Neural progenitor cell (in vitro differentiated cells): ENCODE measurements at regions not wholly inside any gene's neighbourhood (a gene's known extent, or its start where the extent isn't known, plus 50 kb on each side); places are given as distances from the start of the nearest gene placed in this dataset.

Source experiments
- DNase-seq: peaks from one replicate; pipeline ENCODE4 v3.0.0-alpha.2; 2016; ENCODE audit warnings: low spot score
- H2AFZ ChIP-seq: fragments of 200-600 bp; sonication (generic); replicated peaks from 2 replicates; pipeline ENCODE4 v1.6.1; 2016; ENCODE audit warnings: antibody characterized with exemption
- H3F3A ChIP-seq: fragments of 200-600 bp; sonication (generic); 2 replicates; pipeline ENCODE4 v1.6.1; 2016; ENCODE audit warnings: antibody characterized with exemption, low read depth
- H3K27ac ChIP-seq: fragments of 200-600 bp; sonication (generic); 2 replicates; pipeline ENCODE4 v1.5.1; 2016; ENCODE audit warnings: mild to moderate bottlenecking
- H3K27me3 ChIP-seq: fragments of 200-600 bp; sonication (generic); 2 replicates; pipeline ENCODE4 v1.6.1; 2016; ENCODE audit warnings: mild to moderate bottlenecking, moderate library complexity
- H3K36me3 ChIP-seq: fragments of 200-600 bp; sonication (generic); 2 replicates; pipeline ENCODE4 v1.5.1; 2016
- H3K4me1 ChIP-seq: fragments of 200-600 bp; sonication (generic); 2 replicates; pipeline ENCODE4 v1.6.1; 2016; ENCODE audit warnings: mixed run types
- H3K4me2 ChIP-seq: fragments of 200-600 bp; sonication (generic); 2 replicates; pipeline ENCODE4 v1.6.1; 2016
- H3K4me3 ChIP-seq: fragments of 200-600 bp; sonication (generic); 2 replicates; pipeline ENCODE4 v1.5.1; 2016
- H3K79me2 ChIP-seq: fragments of 200-600 bp; sonication (generic); 2 replicates; pipeline ENCODE4 v1.6.1; 2016; ENCODE audit warnings: low read depth
- H3K9ac ChIP-seq: fragments of 200-600 bp; sonication (generic); 2 replicates; pipeline ENCODE4 v1.6.1; 2016
- H3K9me3 ChIP-seq: fragments of 200-600 bp; sonication (generic); 2 replicates; pipeline ENCODE4 v1.5.1; 2016; ENCODE audit warnings: low read depth
- H4K20me1 ChIP-seq: fragments of 200-600 bp; sonication (generic); 2 replicates; pipeline ENCODE4 v1.6.1; 2016; ENCODE audit warnings: low read depth
- H3K27ac Mint-ChIP-seq: 3 replicates; pipeline ENCODE4 v1.8.0; 2021; ENCODE audit warnings: mixed read lengths
- H3K27me3 Mint-ChIP-seq: 2 replicates; pipeline ENCODE4 v1.8.0; 2022; ENCODE audit warnings: low read depth, mild to moderate bottlenecking, inconsistent platforms, moderate library complexity, mixed read lengths; ENCODE audit not compliant: insufficient read depth
- H3K36me3 Mint-ChIP-seq: 3 replicates; pipeline ENCODE4 v1.8.0; 2021; ENCODE audit warnings: mixed read lengths
- H3K4me1 Mint-ChIP-seq: 3 replicates; pipeline ENCODE4 v1.8.0; 2021; ENCODE audit warnings: mixed read lengths
- H3K4me3 Mint-ChIP-seq: 3 replicates; pipeline ENCODE4 v1.8.0; 2021; ENCODE audit warnings: mild to moderate bottlenecking, moderate library complexity, mixed read lengths
- H3K9me3 Mint-ChIP-seq: 3 replicates; pipeline ENCODE4 v1.8.0; 2020; ENCODE audit warnings: mixed read lengths
- EZH2 ChIP-seq: fragments of 200-600 bp; sonication (generic); IDR thresholded peaks from 2 replicates; pipeline ENCODE4 v1.6.1; 2017; ENCODE audit warnings: antibody characterized with exemption, mild to moderate bottlenecking, moderate library complexity
- EZH2phosphoT487 ChIP-seq: fragments of 200-600 bp; sonication (generic); IDR thresholded peaks from 2 replicates; pipeline ENCODE4 v1.6.1; 2017; ENCODE audit warnings: antibody characterized with exemption
- TF ChIP-seq, protein P1 (sequence below): fragments of 200-600 bp; sonication (generic); IDR thresholded peaks from 2 replicates; pipeline ENCODE4 v1.5.1; 2017; ENCODE audit warnings: antibody characterized with exemption, mild to moderate bottlenecking

DNA sequence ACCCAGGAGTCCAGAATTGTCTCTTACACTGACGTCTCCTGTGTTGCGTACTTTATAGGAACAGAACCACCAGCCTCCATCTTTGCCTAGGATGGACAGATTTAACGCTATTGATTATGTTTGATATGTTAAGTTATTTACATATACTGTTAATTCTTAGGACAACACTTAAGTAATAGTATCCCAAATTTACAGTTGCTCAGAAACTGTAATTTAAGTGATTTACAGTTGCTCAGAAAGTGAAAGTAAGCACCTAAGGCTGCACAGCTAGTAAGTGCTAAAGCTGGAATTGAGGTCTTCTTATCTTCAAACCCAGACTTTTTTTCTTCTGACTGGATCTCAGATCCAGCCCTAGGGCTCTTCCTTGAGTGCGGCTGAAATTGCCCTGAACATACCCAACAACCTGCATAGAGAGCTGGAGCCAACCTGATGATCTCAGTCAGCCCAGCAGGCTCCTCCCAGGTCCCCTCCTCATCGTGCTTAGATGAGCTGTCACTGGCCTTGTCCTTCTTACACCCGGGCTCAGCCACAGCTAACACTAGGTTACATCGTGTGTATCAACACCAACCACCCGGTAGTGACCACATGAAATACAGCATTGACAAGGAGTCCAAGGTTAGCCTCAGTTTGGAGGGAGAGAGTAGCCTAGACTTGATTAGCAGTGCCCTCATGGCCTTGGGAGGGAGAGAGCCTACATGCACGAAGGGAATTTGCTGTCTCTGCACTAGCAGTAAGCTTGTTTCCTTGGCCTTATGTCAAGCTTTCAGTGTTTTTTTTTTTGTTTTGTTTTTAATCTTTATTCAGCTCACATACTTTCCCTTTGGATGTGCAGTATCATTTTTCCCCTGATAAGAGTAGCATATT lies 111.1 kb upstream of the ARHGAP5 start:
- H3K27ac Mint-ChIP-seq: no peak overlapping the region

DNA sequence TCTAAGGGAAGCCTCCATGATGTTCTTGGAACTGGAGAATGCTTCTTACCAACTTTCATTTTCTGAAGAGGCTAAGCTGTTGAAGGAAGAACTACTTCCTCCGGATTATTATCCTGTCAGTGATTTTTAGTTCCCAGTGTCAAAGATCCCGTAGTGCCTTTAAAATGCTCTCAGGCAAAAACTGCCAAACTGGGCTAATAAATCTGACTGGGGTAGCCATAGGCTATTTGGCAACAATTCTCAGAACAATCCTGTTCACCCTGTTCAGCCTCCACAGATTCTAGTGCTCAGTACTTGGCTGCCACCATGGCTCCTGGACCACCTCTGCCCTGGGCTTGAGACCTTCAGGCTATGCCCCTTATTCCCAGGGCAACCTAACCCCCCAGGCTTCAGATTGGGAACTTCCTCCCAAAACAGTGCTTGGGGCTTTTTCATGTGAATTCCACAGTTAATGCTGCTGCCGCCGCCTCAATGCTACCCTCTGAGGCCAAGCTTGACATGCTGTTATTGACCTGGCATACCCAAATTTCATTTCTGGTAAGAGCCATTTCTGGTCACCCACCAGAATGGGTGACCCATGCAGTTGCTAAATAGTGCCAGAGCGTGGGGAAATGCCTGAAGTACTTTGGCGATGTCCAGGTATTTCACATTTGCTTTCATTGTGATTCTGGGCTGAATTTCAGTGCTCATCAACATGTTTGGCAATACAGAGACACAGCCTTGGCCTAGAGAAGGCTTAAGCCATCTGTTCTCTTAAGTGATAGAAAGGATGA lies 110.0 kb upstream of the ARHGAP5 start:
- peaks cover 9% of the 10 kb centered on the region for H3K27me3 Mint-ChIP-seq
- peaks cover 16% of the 10 kb centered on the region for H3F3A ChIP-seq
- no peaks in the 10 kb centered on the region for H3K27me3 ChIP-seq
- no peaks in the 10 kb centered on the region for H3K36me3 ChIP-seq
- no peaks in the 10 kb centered on the region for H3K36me3 Mint-ChIP-seq
- DNase-seq: no peak
- peaks cover 8% of the 10 kb centered on the region for H3K4me1 Mint-ChIP-seq
- TF ChIP-seq EZH2phosphoT487 (no peak), EZH2 (no peak)
- TF ChIP-seq, protein P1, sequence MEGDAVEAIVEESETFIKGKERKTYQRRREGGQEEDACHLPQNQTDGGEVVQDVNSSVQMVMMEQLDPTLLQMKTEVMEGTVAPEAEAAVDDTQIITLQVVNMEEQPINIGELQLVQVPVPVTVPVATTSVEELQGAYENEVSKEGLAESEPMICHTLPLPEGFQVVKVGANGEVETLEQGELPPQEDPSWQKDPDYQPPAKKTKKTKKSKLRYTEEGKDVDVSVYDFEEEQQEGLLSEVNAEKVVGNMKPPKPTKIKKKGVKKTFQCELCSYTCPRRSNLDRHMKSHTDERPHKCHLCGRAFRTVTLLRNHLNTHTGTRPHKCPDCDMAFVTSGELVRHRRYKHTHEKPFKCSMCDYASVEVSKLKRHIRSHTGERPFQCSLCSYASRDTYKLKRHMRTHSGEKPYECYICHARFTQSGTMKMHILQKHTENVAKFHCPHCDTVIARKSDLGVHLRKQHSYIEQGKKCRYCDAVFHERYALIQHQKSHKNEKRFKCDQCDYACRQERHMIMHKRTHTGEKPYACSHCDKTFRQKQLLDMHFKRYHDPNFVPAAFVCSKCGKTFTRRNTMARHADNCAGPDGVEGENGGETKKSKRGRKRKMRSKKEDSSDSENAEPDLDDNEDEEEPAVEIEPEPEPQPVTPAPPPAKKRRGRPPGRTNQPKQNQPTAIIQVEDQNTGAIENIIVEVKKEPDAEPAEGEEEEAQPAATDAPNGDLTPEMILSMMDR: no peak
- H3K27ac ChIP-seq: no peak overlapping the region
- no peak overlapping the region for H3K4me3 Mint-ChIP-seq
- peaks cover 21% of the 10 kb centered on the region for H3K4me1 ChIP-seq
- H3K9me3 Mint-ChIP-seq: no peaks in the 10 kb centered on the region
- no peak overlapping the region for H3K4me3 ChIP-seq
- H2AFZ ChIP-seq: no peak overlapping the region
- no peak overlapping the region for H3K4me2 ChIP-seq
- no peaks in the 10 kb centered on the region for H3K9me3 ChIP-seq
- H3K9ac ChIP-seq: no peak overlapping the region
- H3K79me2 ChIP-seq: no peaks in the 10 kb centered on the region
- no peak overlapping the region for H3K27ac Mint-ChIP-seq
- no peaks in the 10 kb centered on the region for H4K20me1 ChIP-seq

More for the DNA sequence above, 111.1 kb upstream of the ARHGAP5 start:
- peaks cover 8% of the 10 kb centered on the region for H3K4me1 Mint-ChIP-seq
- Histone ChIP-seq H2AFZ (no peak overlapping the region), H3K36me3 (no peaks in the 10 kb centered on the region), H3K4me3 (no peak overlapping the region), H3K27me3 (no peaks in the 10 kb centered on the region), H3K27ac (no peak overlapping the region), H3K79me2 (no peaks in the 10 kb centered on the region), H3K9ac (no peak overlapping the region), H3K4me1 (peaks cover 28% of the 10 kb centered on the region), H4K20me1 (no peaks in the 10 kb centered on the region), H3F3A (peaks cover 18% of the 10 kb centered on the region), H3K4me2 (no peak overlapping the region), H3K9me3 (no peaks in the 10 kb centered on the region)
- H3K9me3 Mint-ChIP-seq: no peaks in the 10 kb centered on the region
- no peak for DNase-seq
- no peaks in the 10 kb centered on the region for H3K36me3 Mint-ChIP-seq
- peaks cover 9% of the 10 kb centered on the region for H3K27me3 Mint-ChIP-seq
- TF ChIP-seq EZH2 (no peak), EZH2phosphoT487 (no peak)
- TF ChIP-seq, protein P1: no peak
- H3K4me3 Mint-ChIP-seq: no peak overlapping the region

DNA sequence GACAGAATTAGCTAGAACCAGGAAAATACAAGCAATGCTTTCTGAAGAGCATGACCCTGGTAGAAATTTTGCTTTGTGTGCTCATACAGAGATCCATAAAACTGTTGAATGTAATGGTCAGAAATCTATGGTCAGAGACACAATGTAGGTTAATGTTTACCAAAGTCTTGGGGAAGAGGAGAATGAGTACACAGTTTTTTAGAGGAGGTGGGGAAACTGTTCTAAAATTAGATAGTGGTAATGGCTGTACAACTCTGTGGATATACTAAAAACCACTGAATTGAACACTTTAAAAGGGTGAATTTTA lies 109.5 kb upstream of the ARHGAP5 start:
- Histone ChIP-seq H3K79me2 (no peaks in the 10 kb centered on the region), H3K27me3 (no peaks in the 10 kb centered on the region), H3K9ac (no peak overlapping the region), H3K4me3 (no peak overlapping the region), H3K4me1 (peaks cover 15% of the 10 kb centered on the region), H2AFZ (no peak overlapping the region), H3K36me3 (no peaks in the 10 kb centered on the region), H4K20me1 (no peaks in the 10 kb centered on the region), H3K9me3 (no peaks in the 10 kb centered on the region), H3F3A (peaks cover 10% of the 10 kb centered on the region), H3K27ac (no peak overlapping the region), H3K4me2 (no peak overlapping the region)
- Mint-ChIP-seq H3K36me3 (no peaks in the 10 kb centered on the region), H3K9me3 (no peaks in the 10 kb centered on the region), H3K4me3 (no peak overlapping the region), H3K4me1 (peaks cover 6% of the 10 kb centered on the region), H3K27ac (no peak overlapping the region), H3K27me3 (peaks cover 9% of the 10 kb centered on the region)
- TF ChIP-seq, protein P1: no peak
- TF ChIP-seq EZH2 (no peak), EZH2phosphoT487 (no peak)
- no peak for DNase-seq
